Common myeloid progenitor, CD34-positive (primary cell): ENCODE measurements at regions not wholly inside any gene's neighbourhood (a gene's known extent, or its start where the extent isn't known, plus 50 kb on each side); places are given as distances from the start of the nearest gene placed in this dataset.

Source experiments
- CTCF ChIA-PET: fragments of 350-600 bp; sonication (Branson Sonifier 250); formaldehyde crosslinking; loops from one replicate; lab custom pipeline; 2021; ENCODE audit warnings: antibody characterized with exemption; lab: Charles Lee
- POLR2A ChIA-PET: fragments of 350-600 bp; sonication (Branson Sonifier 250); formaldehyde crosslinking; loops from one replicate; lab custom pipeline; 2021; ENCODE audit warnings: antibody characterized with exemption; lab: Charles Lee
- DNase-seq, 3 donors: peaks; one replicate each; pipeline versions ENCODE4 v3.0.0 to v3.0.0-alpha.2; 2013
- H3K27ac ChIP-seq, 2 experiments: 1 replicate in 1 of 2; 2 replicates in 1 of 2; pipeline ENCODE4 v1.7.0; 2013; ENCODE audit warnings: inconsistent platforms in 2 of 2, low read length in 2 of 2, mild to moderate bottlenecking in 2 of 2, low read depth in 1 of 2, moderate library complexity in 1 of 2; ENCODE audit not compliant: severe bottlenecking in 2 of 2, insufficient read depth in 1 of 2, poor library complexity in 1 of 2
- H3K27me3 ChIP-seq, 5 experiments: replicated peaks in 2 of 5; 1 replicate in 3 of 5; 2 replicates in 2 of 5; pipeline versions ENCODE4 v1.6.1 to v1.7.0; 2013; ENCODE audit warnings: low read length in 4 of 5, mild to moderate bottlenecking in 2 of 5, moderate library complexity in 2 of 5, inconsistent platforms in 1 of 5; ENCODE audit not compliant: insufficient read depth in 5 of 5, control insufficient read depth in 4 of 5
- H3K36me3 ChIP-seq, 4 experiments: 1 replicate in 2 of 4; 2 replicates in 2 of 4; pipeline versions ENCODE4 v1.6.1 to v1.7.0; 2013; ENCODE audit warnings: low read length in 3 of 4, control low read depth in 1 of 4, mild to moderate bottlenecking in 1 of 4; ENCODE audit not compliant: control insufficient read depth in 4 of 4, insufficient read depth in 4 of 4
- H3K4me1 ChIP-seq, 4 experiments: 1 replicate in 3 of 4; 2 replicates in 1 of 4; pipeline versions ENCODE4 v1.6.1 to v1.7.1; 2013; ENCODE audit warnings: low read length in 3 of 4, mild to moderate bottlenecking in 3 of 4, control low read depth in 1 of 4, inconsistent platforms in 1 of 4, moderate library complexity in 1 of 4; ENCODE audit not compliant: control insufficient read depth in 4 of 4, insufficient read depth in 4 of 4; ENCODE audit errors: control extremely low read depth in 1 of 4
- H3K4me3 ChIP-seq, 7 experiments: 1 replicate in 4 of 7; 2 replicates in 3 of 7; pipeline versions ENCODE4 v1.5.1 to v1.7.0; 2013; ENCODE audit warnings: mild to moderate bottlenecking in 7 of 7, low read length in 6 of 7, moderate library complexity in 6 of 7, inconsistent platforms in 2 of 7, low read depth in 2 of 7, control low read depth in 1 of 7; ENCODE audit not compliant: insufficient read depth in 4 of 7, control insufficient read depth in 1 of 7; ENCODE audit errors: extremely low read depth in 1 of 7
- H3K9me3 ChIP-seq, 5 experiments: 1 replicate in 4 of 5; 2 replicates in 1 of 5; pipeline versions ENCODE4 v1.6.1 to v1.7.1; 2013; ENCODE audit warnings: low read length in 4 of 5, mild to moderate bottlenecking in 2 of 5, inconsistent platforms in 1 of 5, low read depth in 1 of 5, moderate library complexity in 1 of 5; ENCODE audit not compliant: control insufficient read depth in 4 of 5, insufficient read depth in 2 of 5; ENCODE audit errors: control extremely low read depth in 1 of 5
- WGBS: methylation state at CpG from one replicate; pipeline ENCODE4 v1.1.5; 2013; ENCODE audit not compliant: insufficient coverage; 5-methylcytosine and 5-hydroxymethylcytosine counted together

DNA sequence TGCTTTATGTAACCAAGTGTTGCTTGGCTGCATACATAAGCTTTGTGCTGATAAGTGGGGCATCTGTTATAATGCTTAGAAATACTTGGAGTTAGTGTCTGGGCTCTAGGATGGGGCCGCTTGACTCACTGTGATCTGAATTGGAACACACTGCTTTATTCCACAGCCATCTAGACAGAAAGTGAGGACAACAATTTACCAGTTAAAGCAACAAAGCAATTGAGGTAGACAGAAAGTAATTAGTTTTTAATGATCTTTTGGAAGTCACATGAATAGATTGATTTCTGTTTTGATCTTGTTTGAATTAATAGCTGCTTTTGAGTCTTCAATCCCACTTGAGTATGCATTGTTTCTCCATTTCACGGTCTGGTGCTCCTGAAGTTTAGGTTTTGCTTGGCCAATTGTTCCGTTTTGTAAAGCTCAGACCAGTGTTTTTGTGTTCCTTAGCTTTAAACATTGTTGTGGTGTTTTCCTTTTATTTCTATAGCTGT, 157.5 kb downstream of the TRMT11 start:
- CTCF ChIA-PET = no interaction called here
- WGBS = 100% methylated on average over 1 of the region's 3 CpGs
- no peaks in the 10 kb centered on the region for H3K4me1 ChIP-seq
- no peak overlapping the region for H3K27ac ChIP-seq
- POLR2A ChIA-PET = no interaction called here
- no peak for DNase-seq
- H3K36me3 ChIP-seq = no peaks in the 10 kb centered on the region
- no peak overlapping the region for H3K4me3 ChIP-seq
- peaks cover 0 to 1% (median 0%) of the 10 kb centered on the region in 5 experiments for H3K9me3 ChIP-seq
- H3K27me3 ChIP-seq = no peaks in the 10 kb centered on the region

GRCh38 chr6:126145351-126145750, 159.0 kb downstream of the TRMT11 start:
- Histone ChIP-seq H3K4me3 (no peak overlapping the region), H3K4me1 (no peaks in the 10 kb centered on the region), H3K36me3 (no peaks in the 10 kb centered on the region), H3K27ac (no peak overlapping the region), H3K27me3 (no peaks in the 10 kb centered on the region), H3K9me3 (no peaks in the 10 kb centered on the region)
- DNase-seq = no peak
- POLR2A ChIA-PET = no interaction called here
- CTCF ChIA-PET = no interaction called here
- 97% methylated on average over 4 of the region's 6 CpGs for WGBS

- no peaks in the 10 kb centered on the region for H3K4me1 ChIP-seq
- DNase-seq = no peak
- 80% methylated on average over 1 of the region's 4 CpGs for WGBS
- no peak overlapping the region for H3K4me3 ChIP-seq
- ChIA-PET POLR2A (no interaction called here), CTCF (no interaction called here)
- H3K9me3 ChIP-seq = no peaks in the 10 kb centered on the region
- H3K36me3 ChIP-seq = no peaks in the 10 kb centered on the region
- H3K27me3 ChIP-seq = no peaks in the 10 kb centered on the region
- H3K27ac ChIP-seq = no peak overlapping the region
These were observed 161.0 kb downstream of the TRMT11 start for GRCh38 chr6:126147291-126147815.

- ChIA-PET POLR2A (no interaction called here), CTCF (no interaction called here)
- 89% methylated on average over 1 of the region's 1 CpG for WGBS
- no peaks in the 10 kb centered on the region for H3K36me3 ChIP-seq
- no peak overlapping the region for H3K27ac ChIP-seq
- H3K9me3 ChIP-seq = no peaks in the 10 kb centered on the region
- no peaks in the 10 kb centered on the region for H3K27me3 ChIP-seq
- no peak for DNase-seq
- H3K4me1 ChIP-seq = no peaks in the 10 kb centered on the region
- H3K4me3 ChIP-seq = no peak overlapping the region
These were observed 162.5 kb downstream of the TRMT11 start for GRCh38 chr6:126148853-126149252.

DNA sequence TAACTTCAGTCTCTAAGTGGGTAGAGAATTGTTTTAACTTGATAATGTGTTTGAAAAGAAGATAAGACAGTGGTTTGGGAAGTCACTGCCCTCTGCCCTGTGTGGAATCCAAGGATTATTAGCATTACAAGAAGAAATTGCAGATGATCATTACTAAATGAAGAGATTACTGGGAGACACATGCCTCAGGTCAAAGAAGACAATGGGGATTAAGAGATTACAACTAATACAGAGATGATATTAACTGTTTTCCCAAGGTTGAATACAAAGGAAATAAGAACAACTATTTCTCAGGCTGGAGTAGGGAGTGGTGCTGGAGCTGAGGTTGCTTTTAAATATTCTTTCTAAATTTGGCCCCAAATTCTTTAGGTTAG, 166.0 kb downstream of the TRMT11 start:
- H3K9me3 ChIP-seq = no peaks in the 10 kb centered on the region
- H3K27me3 ChIP-seq = no peaks in the 10 kb centered on the region
- H3K27ac ChIP-seq = no peak overlapping the region
- ChIA-PET POLR2A (no interaction called here), CTCF (no interaction called here)
- H3K4me1 ChIP-seq = peaks cover 0 to 7% (median 7%) of the 10 kb centered on the region in 4 experiments
- H3K36me3 ChIP-seq = no peaks in the 10 kb centered on the region
- H3K4me3 ChIP-seq = no peak overlapping the region
- no peak for DNase-seq

DNA sequence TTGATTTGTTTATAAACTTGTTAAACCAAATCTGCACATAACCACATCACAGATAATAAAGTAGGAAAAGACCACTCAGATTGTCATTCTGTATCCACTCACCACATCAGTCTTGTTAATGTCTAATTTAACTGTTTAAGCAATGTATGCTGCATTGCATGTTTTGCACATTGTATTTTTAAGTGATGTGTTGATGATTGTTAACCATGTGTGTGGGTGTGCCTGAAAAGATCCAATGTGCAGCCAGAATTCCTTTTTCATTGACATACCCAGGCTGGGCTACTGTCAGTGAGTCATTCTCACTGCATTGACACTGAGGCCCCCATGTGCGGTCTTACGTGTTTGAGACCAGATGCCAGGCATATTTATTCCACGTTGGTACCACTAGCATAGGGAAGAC, 167.3 kb downstream of the TRMT11 start:
- no peaks in the 10 kb centered on the region for H3K36me3 ChIP-seq
- WGBS = 91% methylated on average over 3 of the region's 3 CpGs
- DNase-seq = peak in 1 of 3 donors; percentile 8
- POLR2A ChIA-PET = no interaction called here
- CTCF ChIA-PET = no interaction called here
- no peaks in the 10 kb centered on the region for H3K9me3 ChIP-seq
- no peaks in the 10 kb centered on the region for H3K27me3 ChIP-seq
- no peak overlapping the region for H3K27ac ChIP-seq
- H3K4me1 ChIP-seq = peaks cover 0 to 8% (median 8%) of the 10 kb centered on the region in 4 experiments
- H3K4me3 ChIP-seq = no peak overlapping the region

- Histone ChIP-seq H3K9me3 (no peaks in the 10 kb centered on the region), H3K36me3 (no peaks in the 10 kb centered on the region), H3K27ac (no peak overlapping the region), H3K4me1 (peaks cover 0 to 8% (median 8%) of the 10 kb centered on the region in 4 experiments), H3K4me3 (no peak overlapping the region), H3K27me3 (no peaks in the 10 kb centered on the region)
- CTCF ChIA-PET = no interaction called here
- POLR2A ChIA-PET = no interaction called here
- DNase-seq = peak in 2 of 3 donors; percentile 24 to 38
- no CpG with 5 or more reads among the region's 1 CpG for WGBS
These were observed 170.6 kb downstream of the TRMT11 start for GRCh38 chr6:126156973-126157372.
